ES-I3 (cell line): ENCODE measurements at regions not wholly inside any gene's neighbourhood (a gene's known extent, or its start where the extent isn't known, plus 50 kb on each side); places are given as distances from the start of the nearest gene placed in this dataset.

ENCODE experiments used
- H3K36me3 ChIP-seq: 2 replicates; pipeline ENCODE4 v1.6.1; 2013; ENCODE audit warnings: mild to moderate bottlenecking, low read length, control low read depth, moderate library complexity; ENCODE audit not compliant: insufficient read depth
- H3K4me1 ChIP-seq: 2 replicates; pipeline ENCODE4 v1.6.1; 2013; ENCODE audit warnings: mild to moderate bottlenecking, control low read depth, low read length; ENCODE audit not compliant: insufficient read depth
- H3K9ac ChIP-seq: 2 replicates; pipeline ENCODE4 v1.6.1; 2013; ENCODE audit warnings: low read depth, mild to moderate bottlenecking, low read length, moderate library complexity
- H3K9me3 ChIP-seq: 2 replicates; pipeline ENCODE4 v1.6.1; 2013; ENCODE audit warnings: mild to moderate bottlenecking, low read length, moderate library complexity; ENCODE audit not compliant: control insufficient read depth, insufficient read depth

DNA sequence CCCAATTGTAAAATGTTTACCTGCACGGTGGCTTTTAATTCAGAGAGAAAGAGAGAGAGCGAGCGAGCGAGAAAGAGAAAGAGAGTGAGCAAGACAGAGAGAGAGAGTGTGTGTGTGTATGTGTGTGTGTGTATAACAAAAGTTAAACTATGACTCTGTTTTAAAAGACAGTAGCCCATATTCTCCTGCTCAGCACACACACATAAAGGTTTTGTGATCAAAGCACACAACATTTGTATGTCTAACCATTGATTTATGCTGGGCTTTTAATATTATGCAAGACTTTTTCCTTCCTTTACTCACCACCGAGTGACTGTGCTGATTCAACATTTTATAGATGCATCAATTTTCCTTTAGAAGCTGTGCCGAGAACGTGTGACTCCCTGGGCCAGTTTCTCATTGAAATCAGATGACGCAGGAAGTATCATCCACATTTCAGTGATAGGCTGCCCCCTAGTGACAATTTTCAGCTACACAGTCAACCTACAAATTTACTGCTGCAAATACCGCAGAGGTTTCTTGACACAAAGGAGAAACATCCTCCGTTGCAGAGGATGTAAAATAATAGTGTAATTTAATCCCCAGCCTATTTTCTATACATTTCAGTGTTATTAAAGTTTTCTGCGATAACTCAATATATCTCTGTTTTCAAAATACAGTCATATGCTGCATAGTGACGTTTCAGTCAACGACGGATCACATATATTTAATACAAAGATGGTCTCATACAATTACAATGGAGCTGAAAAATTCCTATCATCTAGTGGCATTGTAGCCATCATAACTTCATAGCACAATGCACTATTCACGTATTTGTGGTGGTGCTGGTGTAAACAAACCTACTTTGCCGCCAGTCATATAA lies 165.9 kb upstream of the TANK start:
- H3K36me3 ChIP-seq: no peaks in the 10 kb centered on the region
- peaks cover 4% of the 10 kb centered on the region for H3K4me1 ChIP-seq
- H3K9ac ChIP-seq: no peak overlapping the region; the same call in 1 of the 2 replicates
- no peaks in the 10 kb centered on the region for H3K9me3 ChIP-seq

DNA sequence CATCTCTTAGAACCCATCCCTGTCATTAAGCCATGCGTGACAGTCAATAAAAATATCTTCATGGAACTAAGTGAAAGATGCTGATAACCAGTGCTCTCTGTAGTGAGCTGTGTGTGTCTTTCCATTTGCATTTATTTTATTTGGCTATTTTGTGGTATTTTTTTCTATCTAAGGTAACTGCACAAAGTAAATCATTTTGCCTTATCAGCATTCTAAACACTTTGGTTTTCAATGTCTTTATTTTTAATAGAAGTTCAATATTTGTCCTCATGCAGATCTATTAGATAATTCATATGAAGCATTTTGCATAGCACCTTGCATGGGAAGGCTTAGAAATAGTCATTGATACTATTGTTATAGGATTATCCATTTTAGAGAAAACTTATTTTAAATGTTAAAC lies 163.6 kb upstream of the TANK start:
- H3K9me3 ChIP-seq: no peaks in the 10 kb centered on the region
- H3K9ac ChIP-seq: no peak overlapping the region
- H3K4me1 ChIP-seq: peaks cover 4% of the 10 kb centered on the region
- no peaks in the 10 kb centered on the region for H3K36me3 ChIP-seq

GRCh38 chr2:161004379-161004778 lies 155.8 kb upstream of the TANK start:
- H3K9ac ChIP-seq: no peak overlapping the region
- H3K36me3 ChIP-seq: no peaks in the 10 kb centered on the region
- no peaks in the 10 kb centered on the region for H3K4me1 ChIP-seq
- no peaks in the 10 kb centered on the region for H3K9me3 ChIP-seq

DNA sequence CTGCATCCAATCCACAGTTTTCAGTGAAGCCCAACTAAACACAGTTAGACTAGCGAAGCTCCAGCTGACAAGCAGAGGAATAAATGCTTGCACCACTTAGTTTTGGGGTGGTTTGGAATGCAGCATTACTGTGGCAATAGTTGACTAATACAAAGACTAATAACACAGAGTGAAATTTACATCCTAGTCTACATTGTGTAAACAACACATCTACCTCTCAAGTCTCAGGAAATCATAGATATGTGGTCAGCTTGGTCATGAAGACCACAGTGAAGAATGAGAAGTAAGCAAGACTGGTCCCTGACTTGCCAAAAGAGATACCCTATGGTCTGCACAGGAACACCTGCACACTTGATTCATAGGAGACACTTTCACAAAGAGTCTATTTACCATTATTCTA lies 155.1 kb upstream of the TANK start:
- Histone ChIP-seq H3K4me1 (no peaks in the 10 kb centered on the region), H3K36me3 (no peaks in the 10 kb centered on the region), H3K9me3 (no peaks in the 10 kb centered on the region), H3K9ac (no peak overlapping the region)

DNA sequence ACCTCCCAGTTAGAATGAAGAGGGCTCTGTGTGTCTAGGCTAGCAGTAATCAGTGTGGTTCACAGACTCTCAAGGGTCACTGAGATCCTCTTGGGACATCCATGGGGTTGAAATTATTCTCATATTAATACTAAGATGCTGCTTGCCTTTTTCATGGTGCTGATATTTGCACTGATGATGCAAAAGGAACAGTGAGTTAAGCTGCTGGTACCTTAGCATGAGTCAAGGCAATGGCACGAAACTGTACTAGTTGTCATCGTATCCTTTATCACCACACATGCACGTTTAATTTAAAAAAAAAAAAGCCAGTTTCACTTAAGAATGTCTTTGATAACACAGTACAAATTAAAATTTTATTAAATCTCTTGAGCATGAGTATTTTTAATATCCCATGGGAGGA lies 151.9 kb upstream of the TANK start:
- no peak overlapping the region for H3K9ac ChIP-seq
- no peaks in the 10 kb centered on the region for H3K36me3 ChIP-seq
- no peaks in the 10 kb centered on the region for H3K4me1 ChIP-seq
- no peaks in the 10 kb centered on the region for H3K9me3 ChIP-seq

DNA sequence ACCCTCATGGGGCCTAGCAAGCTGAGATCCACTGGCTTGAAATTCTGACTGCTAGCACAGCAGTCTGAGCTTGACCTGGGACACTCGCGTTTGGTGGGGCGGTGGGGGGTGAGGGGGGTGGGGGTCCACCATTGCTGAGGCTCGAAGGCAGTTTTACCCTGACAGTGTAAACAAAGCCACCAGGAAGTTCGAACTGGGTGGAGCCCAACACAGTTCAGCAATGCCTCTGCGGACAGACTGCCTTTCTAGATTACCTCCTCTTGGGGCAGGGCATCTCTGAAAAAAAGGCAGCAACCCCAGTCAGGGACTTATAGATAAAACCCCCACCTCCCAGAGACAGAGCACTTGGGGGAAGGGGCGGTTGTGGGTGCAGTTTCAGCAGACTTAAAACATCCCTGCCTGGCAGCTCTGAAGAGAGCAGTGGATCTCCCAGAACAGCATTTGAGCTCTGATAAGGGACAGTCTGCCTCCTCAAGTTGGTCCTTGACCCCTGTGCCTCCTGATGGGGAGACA lies 149.7 kb upstream of the TANK start:
- Histone ChIP-seq H3K9ac (no peak overlapping the region), H3K4me1 (no peaks in the 10 kb centered on the region), H3K9me3 (no peaks in the 10 kb centered on the region), H3K36me3 (no peaks in the 10 kb centered on the region)

DNA sequence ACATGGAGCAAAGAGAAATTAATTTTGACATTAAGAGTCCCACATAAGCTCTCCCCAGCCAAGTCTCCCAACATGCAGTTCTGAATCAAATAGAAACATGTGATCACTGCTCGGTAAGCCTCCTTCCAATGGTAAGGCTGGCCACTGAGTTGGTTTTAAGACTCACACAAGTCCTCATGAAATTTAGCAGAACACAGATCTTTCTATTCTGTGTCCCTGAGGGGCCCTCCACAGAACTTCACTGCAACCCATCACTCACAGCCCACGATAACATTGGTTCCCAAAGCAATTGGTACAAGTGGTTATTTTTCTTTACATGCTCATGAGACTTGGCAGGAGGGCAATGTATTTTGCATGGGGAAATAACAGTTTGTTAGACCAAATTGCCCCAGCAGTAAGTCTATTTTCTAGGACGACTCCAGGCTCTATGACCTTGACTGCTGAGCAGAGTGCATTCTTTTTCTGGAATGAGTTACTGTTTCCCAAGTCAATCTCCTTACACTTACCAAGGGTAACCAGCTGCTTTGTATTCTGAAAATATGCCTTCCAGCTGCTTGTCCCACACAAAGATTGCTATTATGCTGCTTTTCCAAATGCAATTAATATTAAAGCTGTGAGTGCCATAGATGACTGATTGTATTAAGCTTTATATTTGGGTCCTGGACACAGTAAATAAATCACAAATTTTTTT lies 142.3 kb upstream of the TANK start:
- no peaks in the 10 kb centered on the region for H3K4me1 ChIP-seq

DNA sequence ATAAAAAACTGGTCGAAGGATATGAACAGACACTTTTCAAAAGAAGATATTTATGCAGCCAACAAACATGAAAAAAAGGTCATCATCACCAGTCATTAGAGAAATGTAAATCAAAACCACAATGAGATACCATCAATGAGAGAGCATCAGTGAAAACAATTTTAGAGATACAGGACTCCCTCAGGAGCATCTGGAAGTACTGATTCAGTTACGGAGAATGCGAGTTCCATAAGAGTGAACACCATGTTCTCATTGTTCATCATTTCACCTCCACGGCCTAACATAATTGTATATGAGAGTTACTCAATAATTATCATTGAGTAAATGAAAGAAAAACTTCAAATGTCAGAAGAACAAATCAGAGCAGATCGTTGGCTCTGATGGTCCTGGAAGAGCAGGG lies 140.9 kb upstream of the TANK start:
- H3K9me3 ChIP-seq: no peaks in the 10 kb centered on the region; the same call in 1 of the 2 replicates
- no peaks in the 10 kb centered on the region for H3K36me3 ChIP-seq
- H3K4me1 ChIP-seq: no peaks in the 10 kb centered on the region
- H3K9ac ChIP-seq: no peak overlapping the region

More for the DNA sequence above, 142.3 kb upstream of the TANK start:
- no peak overlapping the region for H3K9ac ChIP-seq
- no peaks in the 10 kb centered on the region for H3K9me3 ChIP-seq
- H3K36me3 ChIP-seq: no peaks in the 10 kb centered on the region

- no peaks in the 10 kb centered on the region for H3K36me3 ChIP-seq
- no peak overlapping the region for H3K9ac ChIP-seq
- no peaks in the 10 kb centered on the region; the same call in 1 of the 2 replicates for H3K9me3 ChIP-seq
- H3K4me1 ChIP-seq: no peaks in the 10 kb centered on the region
These were observed 139.8 kb upstream of the TANK start for GRCh38 chr2:161020437-161020836.

GRCh38 chr2:161028581-161028980 lies 131.6 kb upstream of the TANK start:
- Histone ChIP-seq H3K36me3 (no peaks in the 10 kb centered on the region), H3K9me3 (no peaks in the 10 kb centered on the region), H3K4me1 (no peaks in the 10 kb centered on the region), H3K9ac (no peak overlapping the region)

GRCh38 chr2:161029321-161029720 lies 130.9 kb upstream of the TANK start:
- no peak overlapping the region for H3K9ac ChIP-seq
- no peaks in the 10 kb centered on the region for H3K36me3 ChIP-seq
- H3K4me1 ChIP-seq: no peaks in the 10 kb centered on the region
- H3K9me3 ChIP-seq: no peaks in the 10 kb centered on the region

GRCh38 chr2:161030260-161031063 lies 129.8 kb upstream of the TANK start:
- no peaks in the 10 kb centered on the region for H3K36me3 ChIP-seq
- H3K9me3 ChIP-seq: no peaks in the 10 kb centered on the region
- H3K4me1 ChIP-seq: no peaks in the 10 kb centered on the region
- no peak overlapping the region for H3K9ac ChIP-seq

DNA sequence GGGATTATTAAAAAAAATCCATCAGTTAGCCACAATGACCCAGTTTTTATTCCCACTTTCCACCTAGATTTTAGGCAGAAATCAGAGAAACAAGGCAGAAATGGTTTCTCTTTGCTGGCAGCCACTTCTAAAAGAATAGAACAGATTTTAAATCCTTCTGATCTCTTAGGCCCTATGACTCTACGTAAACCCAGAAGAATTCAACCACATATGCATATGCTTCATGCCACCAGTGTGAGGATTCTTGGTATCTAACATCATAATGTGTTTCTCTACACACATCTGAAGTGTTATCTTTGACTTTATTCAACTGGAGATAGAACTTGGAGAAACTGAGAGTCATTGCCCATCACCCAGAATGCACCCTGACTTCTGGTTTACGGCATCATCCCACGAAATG lies 128.7 kb upstream of the TANK start:
- no peak overlapping the region for H3K9ac ChIP-seq
- H3K4me1 ChIP-seq: no peaks in the 10 kb centered on the region
- H3K36me3 ChIP-seq: no peaks in the 10 kb centered on the region
- no peaks in the 10 kb centered on the region for H3K9me3 ChIP-seq

DNA sequence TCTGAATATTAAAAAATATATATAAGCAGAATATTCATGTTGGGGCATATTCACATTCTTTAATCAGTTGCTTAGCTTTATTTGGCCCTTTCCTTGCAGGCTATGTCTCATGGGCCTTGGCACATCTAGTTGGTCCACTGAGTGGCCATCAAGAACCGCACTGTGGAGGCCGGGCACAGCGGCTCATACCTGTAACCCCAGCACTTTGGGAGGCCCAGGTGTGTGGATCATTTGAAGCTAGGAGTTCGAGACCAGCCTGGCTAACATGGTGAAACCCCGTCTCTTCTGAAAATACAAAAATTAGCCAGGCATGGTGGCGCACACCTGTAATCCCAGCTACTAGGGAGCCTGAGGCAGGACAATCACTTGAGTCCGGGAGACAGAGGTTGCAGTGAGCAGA lies 127.6 kb upstream of the TANK start:
- Histone ChIP-seq H3K9ac (no peak overlapping the region), H3K36me3 (no peaks in the 10 kb centered on the region), H3K4me1 (no peaks in the 10 kb centered on the region), H3K9me3 (no peaks in the 10 kb centered on the region)
